Smooth muscle cell (in vitro differentiated cells): ENCODE measurements at regions not wholly inside any gene's neighbourhood (a gene's known extent, or its start where the extent isn't known, plus 50 kb on each side); places are given as distances from the start of the nearest gene placed in this dataset.
"Not testable (repeated sequence)": the region's sequence is repeated elsewhere in the genome, so short reads cannot be mapped to it uniquely, and the experiment has no call there.

ENCODE experiments used
- DNase-seq: peaks from one replicate; lab custom pipeline; 2025; ENCODE audit not compliant: unreplicated experiment; lab: John Stamatoyannopoulos, UW
- H2AFZ ChIP-seq: fragments of 200-600 bp; sonication (generic); 2 replicates; pipeline ENCODE4 v1.6.0; 2016; ENCODE audit warnings: antibody characterized with exemption, low read depth, mild to moderate bottlenecking
- H3F3A ChIP-seq: fragments of 200-600 bp; sonication (generic); 2 replicates; pipeline ENCODE4 v1.6.0; 2017; ENCODE audit warnings: antibody characterized with exemption, low read depth
- H3K27ac ChIP-seq: fragments of 200-600 bp; sonication (generic); 2 replicates; pipeline ENCODE4 v1.5.1; 2016; ENCODE audit warnings: low read depth, mild to moderate bottlenecking
- H3K27me3 ChIP-seq: fragments of 200-600 bp; sonication (generic); 2 replicates; pipeline ENCODE4 v1.6.1; 2016; ENCODE audit warnings: low read depth, mild to moderate bottlenecking
- H3K36me3 ChIP-seq: fragments of 200-600 bp; sonication (generic); 2 replicates; pipeline ENCODE4 v1.5.1; 2016; ENCODE audit warnings: low read depth
- H3K4me1 ChIP-seq: fragments of 200-600 bp; sonication (generic); 2 replicates; pipeline ENCODE4 v1.5.1; 2016; ENCODE audit warnings: low read depth
- H3K4me2 ChIP-seq: fragments of 200-600 bp; sonication (generic); 2 replicates; pipeline ENCODE4 v1.6.0; 2016; ENCODE audit warnings: mild to moderate bottlenecking
- H3K4me3 ChIP-seq: fragments of 200-600 bp; sonication (generic); 2 replicates; pipeline ENCODE4 v1.5.1; 2016; ENCODE audit warnings: mild to moderate bottlenecking
- H3K79me2 ChIP-seq: fragments of 200-600 bp; sonication (generic); 2 replicates; pipeline ENCODE4 v1.6.0; 2016; ENCODE audit warnings: low read depth, mild to moderate bottlenecking
- H3K9ac ChIP-seq: fragments of 200-600 bp; sonication (generic); 2 replicates; pipeline ENCODE4 v1.6.0; 2016; ENCODE audit warnings: low read depth
- H3K9me3 ChIP-seq: fragments of 200-600 bp; sonication (generic); replicated peaks from 2 replicates; pipeline ENCODE4 v1.5.1; 2016; ENCODE audit warnings: low read depth
- H4K20me1 ChIP-seq: fragments of 200-600 bp; sonication (generic); 2 replicates; pipeline ENCODE4 v1.6.0; 2016; ENCODE audit warnings: low read depth
- WGBS: methylation state at CpG from one replicate; pipeline ENCODE4 v1.1.7; 2016; ENCODE audit warnings: low lambda C conversion rate; 5-methylcytosine and 5-hydroxymethylcytosine counted together
- TF ChIP-seq, protein P1 (sequence below): fragments of 200-600 bp; sonication (generic); IDR thresholded peaks from 2 replicates; pipeline ENCODE4 v1.5.1; 2017; ENCODE audit warnings: borderline replicate concordance, mild to moderate bottlenecking, antibody characterized with exemption; ENCODE audit not compliant: insufficient read depth, poor library complexity, severe bottlenecking

DNA sequence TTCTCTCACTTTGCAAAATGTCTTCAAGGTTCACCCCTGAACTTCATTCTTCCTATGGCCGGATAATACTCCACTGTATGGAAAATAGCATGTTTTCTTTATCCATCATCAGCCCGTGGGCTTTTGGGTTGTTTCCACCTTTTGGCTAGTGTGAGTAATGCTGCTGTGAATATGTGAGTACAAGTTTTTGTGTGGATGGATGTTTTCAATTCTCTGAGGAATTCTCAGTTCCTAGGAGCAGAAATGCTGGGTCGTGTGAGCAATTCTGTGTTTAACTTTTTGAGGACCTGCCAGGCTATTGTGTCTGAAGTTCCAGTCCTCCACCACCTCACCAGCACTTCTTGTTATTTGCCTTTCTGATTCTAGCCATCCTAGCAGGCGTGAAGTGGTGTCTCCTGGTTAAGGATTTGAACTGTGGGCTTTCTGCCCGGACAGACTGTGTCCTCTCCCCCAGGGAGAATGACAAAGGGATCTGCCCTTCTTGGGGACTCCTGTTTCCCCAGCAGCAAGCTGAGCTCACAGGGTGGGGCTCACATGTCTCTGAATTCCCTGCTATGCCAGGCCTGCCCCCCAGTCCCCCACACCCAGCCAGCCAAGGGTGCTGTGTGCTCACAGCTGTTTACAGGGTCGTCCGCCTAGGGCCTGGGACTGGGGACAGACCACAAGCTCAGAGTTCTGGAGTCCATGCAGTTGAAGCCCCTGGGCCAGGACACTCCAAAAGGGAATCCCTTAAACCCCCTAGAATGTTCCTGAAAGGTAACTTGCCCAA lies 92.2 kb upstream of the CIBAR2 start:
- no peaks in the 10 kb centered on the region for H3K27me3 ChIP-seq
- peaks cover 10% of the 10 kb centered on the region for H3K79me2 ChIP-seq
- DNase-seq = no peak
- H3K27ac ChIP-seq = peak overlapping the region; percentile 44
- H3K4me2 ChIP-seq = no peak overlapping the region
- H3K9me3 ChIP-seq = no peaks in the 10 kb centered on the region
- H3K9ac ChIP-seq = no peak overlapping the region
- H2AFZ ChIP-seq = no peak overlapping the region
- peaks cover 44% of the 10 kb centered on the region for H3K4me1 ChIP-seq
- H3F3A ChIP-seq = peaks cover 28% of the 10 kb centered on the region
- TF ChIP-seq, protein P1, sequence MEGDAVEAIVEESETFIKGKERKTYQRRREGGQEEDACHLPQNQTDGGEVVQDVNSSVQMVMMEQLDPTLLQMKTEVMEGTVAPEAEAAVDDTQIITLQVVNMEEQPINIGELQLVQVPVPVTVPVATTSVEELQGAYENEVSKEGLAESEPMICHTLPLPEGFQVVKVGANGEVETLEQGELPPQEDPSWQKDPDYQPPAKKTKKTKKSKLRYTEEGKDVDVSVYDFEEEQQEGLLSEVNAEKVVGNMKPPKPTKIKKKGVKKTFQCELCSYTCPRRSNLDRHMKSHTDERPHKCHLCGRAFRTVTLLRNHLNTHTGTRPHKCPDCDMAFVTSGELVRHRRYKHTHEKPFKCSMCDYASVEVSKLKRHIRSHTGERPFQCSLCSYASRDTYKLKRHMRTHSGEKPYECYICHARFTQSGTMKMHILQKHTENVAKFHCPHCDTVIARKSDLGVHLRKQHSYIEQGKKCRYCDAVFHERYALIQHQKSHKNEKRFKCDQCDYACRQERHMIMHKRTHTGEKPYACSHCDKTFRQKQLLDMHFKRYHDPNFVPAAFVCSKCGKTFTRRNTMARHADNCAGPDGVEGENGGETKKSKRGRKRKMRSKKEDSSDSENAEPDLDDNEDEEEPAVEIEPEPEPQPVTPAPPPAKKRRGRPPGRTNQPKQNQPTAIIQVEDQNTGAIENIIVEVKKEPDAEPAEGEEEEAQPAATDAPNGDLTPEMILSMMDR = no peak
- H3K36me3 ChIP-seq = no peaks in the 10 kb centered on the region
- peaks cover 12% of the 10 kb centered on the region for H4K20me1 ChIP-seq
- no peak overlapping the region for H3K4me3 ChIP-seq
- 61% methylated on average over 7 of the region's 7 CpGs for WGBS

DNA sequence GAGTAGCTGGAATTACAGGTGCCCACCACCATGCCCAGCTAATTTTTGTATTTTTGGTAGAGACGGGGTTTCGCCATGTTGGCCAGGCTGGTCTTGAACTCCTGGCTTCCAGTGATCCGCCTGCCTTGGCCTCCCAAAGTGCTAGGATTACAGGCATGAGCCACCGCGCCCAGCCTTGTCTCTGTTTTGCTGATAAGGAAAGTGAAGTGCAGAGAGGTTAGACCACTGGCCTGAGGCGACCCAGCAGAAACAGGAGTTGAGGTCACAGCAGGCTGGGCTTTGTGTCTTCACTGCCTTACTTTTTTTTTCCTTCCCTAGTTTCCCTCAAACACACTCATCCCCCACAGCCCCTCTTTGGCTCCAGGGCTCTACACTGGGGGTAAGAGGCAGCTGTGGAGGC lies 93.0 kb upstream of the CIBAR2 start:
- Histone ChIP-seq H4K20me1 (peaks cover 12% of the 10 kb centered on the region), H3K4me1 (peaks cover 44% of the 10 kb centered on the region), H3K27ac (peak overlapping the region; percentile 1), H3F3A (peaks cover 30% of the 10 kb centered on the region)
- not testable (repeated sequence) for H3K27me3 ChIP-seq, H3K9me3 ChIP-seq, H3K4me3 ChIP-seq, H3K79me2 ChIP-seq, H2AFZ ChIP-seq, H3K9ac ChIP-seq, H3K36me3 ChIP-seq, DNase-seq, H3K4me2 ChIP-seq
- WGBS = 56% methylated on average over 6 of the region's 6 CpGs

DNA sequence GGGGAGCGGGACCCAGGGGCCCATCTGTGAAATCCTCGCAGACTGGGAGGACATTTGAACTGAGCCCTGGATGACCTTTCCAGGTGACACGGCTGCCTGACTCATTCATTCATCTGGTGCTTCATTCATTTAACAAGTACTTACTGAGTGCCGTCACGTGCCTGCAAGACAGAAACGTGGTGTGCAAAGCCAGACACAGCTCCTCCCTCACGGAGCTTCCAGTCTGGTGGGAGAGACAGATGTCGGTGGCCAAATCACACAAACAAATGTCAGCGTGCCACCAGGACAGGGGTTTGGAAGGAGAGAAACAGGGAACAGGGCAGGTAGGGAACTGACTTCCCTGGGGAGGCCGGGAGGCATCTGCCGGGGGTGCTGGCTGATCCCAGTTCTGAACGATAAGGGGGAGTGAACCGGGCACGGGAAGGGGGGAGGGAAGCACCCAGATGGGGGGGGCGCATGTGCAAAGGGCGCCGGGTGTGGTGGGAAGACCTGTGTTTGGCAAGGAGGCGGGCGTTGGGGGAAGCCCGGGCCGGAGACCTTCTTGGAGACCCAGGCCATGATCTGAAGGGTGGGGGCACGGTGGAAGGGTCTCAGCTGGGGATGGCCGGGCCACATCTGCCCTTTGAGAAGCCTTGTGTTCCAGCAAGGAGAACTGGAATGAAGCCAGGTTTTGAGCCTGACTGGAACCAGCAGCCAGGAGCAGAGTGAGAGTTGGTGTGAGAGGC lies 93.6 kb upstream of the CIBAR2 start:
- no peak overlapping the region for H3K4me3 ChIP-seq

More for the DNA sequence above, 93.6 kb upstream of the CIBAR2 start:
- Histone ChIP-seq H3K79me2 (peaks cover 5% of the 10 kb centered on the region), H3K4me2 (peak overlapping the region; percentile 74), H3K9ac (no peak overlapping the region), H3K27me3 (no peaks in the 10 kb centered on the region), H3K4me1 (peaks cover 44% of the 10 kb centered on the region), H3K36me3 (no peaks in the 10 kb centered on the region), H4K20me1 (peaks cover 17% of the 10 kb centered on the region), H2AFZ (no peak overlapping the region), H3K27ac (peak overlapping the region; percentile 1), H3K9me3 (no peaks in the 10 kb centered on the region), H3F3A (peaks cover 28% of the 10 kb centered on the region)
- WGBS = 67% methylated on average over 22 of the region's 23 CpGs
- TF ChIP-seq, protein P1 = no peak
- no peak for DNase-seq
